DMS 273 (cell line): ENCODE measurements at regions not wholly inside any gene's neighbourhood (a gene's known extent, or its start where the extent isn't known, plus 50 kb on each side); places are given as distances from the start of the nearest gene placed in this dataset.
A peak's percentile ranks its signal among the peaks of the same experiment; 100 is the strongest.

Experiments used
- DNase-seq: peaks from one replicate; lab custom pipeline; 2025; ENCODE audit not compliant: unreplicated experiment; lab: John Stamatoyannopoulos, UW

DNA sequence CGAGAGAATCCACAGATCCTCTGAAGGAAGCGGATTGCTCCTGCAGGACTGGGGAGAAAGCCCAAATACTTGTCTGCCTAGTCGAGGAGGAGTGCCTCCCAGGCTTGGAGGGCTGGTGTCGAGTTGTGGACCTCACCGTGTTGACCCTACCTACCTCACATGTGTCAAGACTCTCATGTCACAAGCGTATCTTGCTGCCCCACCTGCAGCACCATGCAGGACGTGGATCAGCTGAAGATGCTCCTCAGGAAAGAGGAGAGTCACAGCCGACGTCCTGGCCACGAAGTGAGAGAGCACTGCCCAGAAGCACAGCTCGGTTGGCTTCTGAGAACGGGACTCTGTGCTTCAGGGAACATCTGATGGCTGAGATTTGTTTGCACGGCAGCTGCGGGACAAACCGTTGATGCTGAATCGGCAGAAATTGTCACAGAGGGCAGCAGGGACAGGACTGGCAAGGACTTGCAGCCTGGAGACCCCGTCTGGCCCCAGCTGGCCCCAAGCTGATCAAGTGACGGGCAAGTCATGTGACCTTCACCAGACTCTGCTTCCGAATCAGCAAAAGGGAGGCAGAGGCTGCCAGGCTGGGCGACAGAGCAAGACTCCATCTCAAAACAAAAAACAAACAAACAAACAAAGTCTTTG lies 119.1 kb upstream of the ITGA1 start:
- DNase-seq, result no peak

DNA sequence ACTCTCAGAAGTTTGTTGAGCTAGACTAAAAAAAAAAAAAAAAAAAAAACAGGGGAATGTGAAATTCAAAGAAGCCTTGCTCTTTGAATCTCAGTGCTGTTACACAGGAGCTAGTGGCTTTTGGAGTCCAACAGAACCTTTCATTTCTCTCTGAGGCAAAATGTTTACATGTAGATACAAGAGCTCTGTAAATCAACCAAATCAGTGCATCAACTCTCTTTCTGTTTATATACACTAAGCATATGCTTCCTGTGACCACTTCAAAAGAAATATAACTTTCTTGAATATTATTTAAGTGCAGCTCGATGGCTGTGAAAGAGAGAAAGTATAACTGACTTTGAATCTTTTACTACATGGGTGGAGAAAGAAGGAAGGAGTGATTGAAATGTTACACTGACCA lies 115.3 kb upstream of the ITGA1 start:
- no peak for DNase-seq

DNA sequence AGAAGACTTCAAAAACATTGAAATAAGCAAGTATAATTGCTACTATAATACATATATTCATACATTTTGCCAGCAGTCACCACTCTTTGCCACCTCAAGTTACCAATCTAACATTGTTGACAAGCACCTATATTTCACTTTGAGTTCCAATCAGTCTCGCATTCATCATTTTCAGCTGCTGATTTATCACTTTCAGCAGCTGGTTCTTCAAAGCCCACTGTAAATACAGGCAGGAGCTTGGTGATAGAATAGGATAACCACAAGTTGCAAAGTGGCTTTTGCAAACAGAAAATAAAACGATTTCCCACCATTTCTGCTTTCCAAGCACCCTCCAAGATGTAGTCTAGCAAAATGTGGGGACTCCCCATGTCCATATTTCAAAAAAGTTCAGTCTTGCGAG lies 114.2 kb upstream of the ITGA1 start:
- no peak for DNase-seq

- no peak for DNase-seq
Measured at GRCh38 chr5:52674815-52675545, 112.7 kb upstream of the ITGA1 start.

DNA sequence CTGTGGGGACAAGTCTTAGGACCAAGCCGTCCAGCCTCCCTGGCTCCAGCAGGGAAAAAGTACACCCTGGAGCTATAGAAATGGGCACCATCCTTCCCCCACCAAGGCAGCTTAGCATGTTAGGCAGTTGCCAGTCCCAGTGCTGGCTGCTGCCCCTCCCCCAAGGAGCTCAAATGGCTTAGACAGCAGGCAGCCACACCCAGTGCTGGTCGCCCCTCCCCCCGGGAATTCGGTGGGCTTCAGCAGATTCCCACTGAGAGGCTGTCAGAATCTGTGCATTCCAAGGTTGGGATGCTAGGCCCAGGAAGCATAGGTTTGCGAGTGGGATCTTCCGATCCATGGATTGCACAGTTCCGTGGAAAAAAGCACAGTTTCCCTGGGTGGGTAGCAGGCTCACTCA lies 105.2 kb upstream of the ITGA1 start:
- no peak for DNase-seq

DNA sequence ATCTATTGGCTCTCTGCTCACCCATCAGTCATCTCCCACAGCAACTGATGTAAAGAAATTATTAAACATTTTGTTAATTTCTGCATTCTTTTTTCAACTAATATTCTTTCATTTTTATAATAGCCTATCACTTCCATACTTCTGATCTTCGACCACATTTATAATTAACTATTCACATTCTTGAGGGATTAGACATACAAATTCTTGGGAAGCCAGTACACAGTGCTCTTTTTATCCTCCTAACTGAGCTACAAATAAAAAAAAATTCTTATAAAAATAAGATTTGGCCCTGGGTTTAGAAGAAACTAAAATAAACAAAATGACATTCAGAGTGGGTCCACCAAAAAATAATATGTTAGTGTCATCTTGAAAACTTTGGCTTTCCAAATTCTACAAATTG lies 103.7 kb upstream of the ITGA1 start:
- no peak for DNase-seq

GRCh38 chr5:52685566-52685965 lies 102.2 kb upstream of the ITGA1 start:
- no peak for DNase-seq

DNA sequence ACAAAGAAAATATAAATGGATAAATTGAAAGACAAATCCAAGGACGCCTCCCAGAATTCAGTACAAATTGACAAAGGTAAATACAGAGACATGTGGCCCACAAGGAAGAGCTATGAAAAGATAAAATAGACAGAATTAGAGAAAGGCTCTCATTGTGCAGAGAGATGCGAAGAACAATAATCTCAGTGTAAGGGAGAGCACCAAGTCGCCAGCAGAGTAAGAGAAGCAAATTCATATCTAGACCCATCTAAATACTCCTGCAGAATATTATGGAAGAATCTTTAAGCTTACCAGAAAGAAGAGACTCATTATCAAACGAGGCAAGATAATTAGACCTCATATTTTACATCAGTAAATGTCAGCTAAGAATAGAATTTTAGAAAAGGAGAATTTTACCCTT lies 101.7 kb upstream of the ITGA1 start:
- DNase-seq, result no peak

- no peak for DNase-seq
Measured at GRCh38 chr5:52690236-52690768, 97.4 kb upstream of the ITGA1 start.

DNA sequence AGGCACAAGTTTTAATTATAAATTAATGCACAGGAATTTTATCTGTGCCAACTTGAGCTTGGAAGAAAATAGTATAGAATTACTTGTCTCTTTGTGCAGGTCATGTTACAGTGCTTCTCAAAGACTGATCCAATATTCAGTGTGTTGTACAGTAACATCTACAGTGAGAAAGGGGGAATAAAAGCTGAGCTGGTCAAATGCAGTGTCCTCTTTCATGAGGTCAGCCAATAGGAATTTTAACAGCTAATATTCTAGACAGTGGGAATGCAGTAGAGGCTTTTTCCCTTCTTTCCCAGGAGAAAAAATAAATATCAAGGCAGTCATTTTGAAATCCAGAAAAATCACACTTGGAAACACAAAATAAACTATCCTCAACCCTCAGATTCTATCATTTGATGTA lies 95.7 kb upstream of the ITGA1 start:
- DNase-seq, result no peak

- DNase-seq, result no peak
Measured at GRCh38 chr5:52692606-52693005, 95.1 kb upstream of the ITGA1 start.

GRCh38 chr5:52693280-52693679 lies 94.4 kb upstream of the ITGA1 start:
- peak; percentile 8 for DNase-seq

DNA sequence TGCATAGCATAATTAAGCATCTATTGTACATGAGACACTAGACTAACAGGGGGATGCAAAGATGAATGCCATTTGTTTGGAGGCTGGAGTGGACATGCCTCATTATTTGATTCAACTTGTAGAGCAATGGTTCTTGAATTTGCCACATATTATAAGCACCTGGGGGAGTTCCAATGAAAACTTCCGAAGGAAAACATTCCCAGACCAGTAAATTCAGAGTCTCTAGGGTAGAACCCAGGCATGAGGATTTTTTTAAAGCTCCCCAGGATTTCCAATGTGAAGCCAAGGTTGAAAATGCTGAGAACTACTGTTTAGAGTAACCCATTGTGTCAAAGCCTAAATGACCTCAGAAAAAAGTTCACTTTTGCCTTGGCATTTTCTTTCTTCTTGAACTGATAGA lies 93.9 kb upstream of the ITGA1 start:
- DNase-seq, result no peak

DNA sequence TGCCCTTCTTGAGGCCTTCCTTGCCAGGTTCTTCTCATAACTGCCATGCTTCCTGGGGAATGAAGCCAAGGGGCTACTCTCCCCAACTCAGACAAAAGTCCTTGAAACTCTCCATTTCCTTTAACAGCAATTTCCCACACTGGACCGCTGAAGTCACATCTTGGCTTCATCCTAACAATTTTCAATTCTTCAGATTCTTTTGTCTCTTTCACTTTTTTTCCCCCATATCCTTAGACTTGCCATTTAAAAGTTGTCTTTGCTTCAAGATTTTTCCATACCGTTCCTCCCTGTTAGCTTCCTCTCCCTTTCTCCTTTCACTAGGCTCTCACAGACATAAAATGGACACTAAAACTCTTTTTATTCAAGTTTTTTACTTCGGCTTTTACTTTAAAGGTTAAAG lies 93.1 kb upstream of the ITGA1 start:
- DNase-seq, result no peak

DNA sequence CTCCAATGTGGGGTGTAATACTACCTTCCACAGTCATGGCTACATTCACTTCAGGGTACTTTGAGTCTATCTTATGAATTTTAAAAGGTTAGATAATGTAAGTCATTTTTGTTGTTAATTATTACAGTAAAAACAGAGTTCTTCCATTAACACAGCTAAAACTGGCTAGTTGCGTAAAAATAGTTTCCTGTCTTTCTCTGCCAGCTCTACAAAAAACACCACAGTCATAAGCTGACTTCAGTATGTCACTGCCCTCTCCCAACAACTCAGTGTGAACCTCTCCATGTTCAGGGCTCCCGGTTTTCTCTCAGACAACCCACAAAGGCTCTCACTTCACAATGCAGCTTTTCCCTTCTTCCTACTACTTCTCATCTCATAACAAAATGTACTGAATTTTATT lies 84.8 kb upstream of the ITGA1 start:
- DNase-seq, result no peak

DNA sequence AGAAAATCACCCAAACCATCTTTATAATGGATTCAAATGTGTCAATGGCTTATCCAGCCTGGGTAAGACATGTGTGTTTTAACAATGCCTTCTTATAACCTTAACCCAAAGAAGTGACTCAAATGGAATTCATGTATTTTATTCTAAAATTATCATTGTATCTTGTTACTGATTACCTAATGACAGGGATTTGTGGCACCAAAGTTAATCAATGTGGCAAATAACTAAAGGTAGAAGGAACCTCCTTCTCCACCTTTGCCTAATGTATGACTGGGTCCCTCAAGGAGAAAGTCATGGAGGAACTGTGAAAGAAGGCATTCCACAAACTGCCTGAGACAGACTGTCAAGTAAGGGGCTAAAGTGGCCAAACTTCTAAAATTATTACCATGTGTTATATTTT lies 84.4 kb upstream of the ITGA1 start:
- no peak for DNase-seq

DNA sequence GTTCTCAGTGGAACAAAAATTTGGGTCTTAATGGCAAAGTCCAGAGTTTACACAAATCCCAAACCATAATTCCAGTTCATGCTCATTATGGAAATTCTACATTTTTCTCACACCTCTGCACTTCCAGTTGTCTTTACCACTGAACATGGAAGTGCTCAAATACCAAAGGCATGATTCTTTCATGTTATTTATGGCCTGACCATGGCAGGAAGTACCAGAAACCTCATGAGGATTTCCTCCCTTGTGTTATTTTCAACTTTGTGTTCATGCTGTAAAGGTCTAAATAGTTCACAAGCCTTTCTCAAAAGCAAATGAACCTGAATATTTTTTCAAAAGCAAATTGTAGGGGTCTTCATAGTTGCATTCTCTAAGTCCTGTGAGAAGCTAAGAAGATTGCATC lies 82.0 kb upstream of the ITGA1 start:
- DNase-seq, result no peak

DNA sequence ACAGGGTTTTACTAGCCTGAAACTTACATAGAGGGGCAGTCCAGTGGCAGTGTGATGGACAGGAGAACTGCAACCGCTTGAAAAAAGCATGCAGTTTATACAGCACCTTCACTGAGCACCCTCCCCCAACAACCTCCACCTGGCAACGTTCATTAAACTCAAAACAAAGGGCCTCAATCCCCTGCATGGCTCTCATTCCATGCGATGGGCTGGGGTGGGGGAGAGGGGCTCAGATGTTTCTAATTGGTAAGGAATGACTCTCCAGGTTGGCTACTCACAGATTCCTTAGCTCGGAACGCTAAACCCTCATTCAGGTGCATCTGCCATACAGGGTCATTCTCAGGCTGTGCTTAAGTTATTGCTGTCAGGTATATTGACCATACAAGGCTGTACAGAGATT lies 80.9 kb upstream of the ITGA1 start:
- DNase-seq, result no peak

- no peak for DNase-seq
Measured at GRCh38 chr5:52707616-52708015, 80.1 kb upstream of the ITGA1 start.

DNA sequence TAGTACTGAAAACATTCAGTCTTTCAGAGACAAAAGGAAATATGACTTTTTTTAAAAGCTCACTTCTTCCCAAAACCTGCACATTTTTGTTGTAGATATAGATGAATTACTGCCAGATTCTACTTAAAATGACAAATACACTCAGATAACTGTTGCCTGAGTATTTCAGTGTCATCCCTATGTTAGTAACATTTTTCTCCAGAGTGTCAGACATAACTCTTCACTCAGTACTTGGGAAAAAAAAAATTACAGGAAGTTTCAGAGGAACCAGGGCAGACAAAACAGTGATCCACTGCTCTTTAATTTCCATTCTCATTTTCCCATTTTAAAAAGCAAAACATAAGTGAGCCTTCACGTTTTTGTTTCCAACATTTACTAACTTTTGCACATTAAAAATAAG lies 79.3 kb upstream of the ITGA1 start:
- no peak for DNase-seq

DNA sequence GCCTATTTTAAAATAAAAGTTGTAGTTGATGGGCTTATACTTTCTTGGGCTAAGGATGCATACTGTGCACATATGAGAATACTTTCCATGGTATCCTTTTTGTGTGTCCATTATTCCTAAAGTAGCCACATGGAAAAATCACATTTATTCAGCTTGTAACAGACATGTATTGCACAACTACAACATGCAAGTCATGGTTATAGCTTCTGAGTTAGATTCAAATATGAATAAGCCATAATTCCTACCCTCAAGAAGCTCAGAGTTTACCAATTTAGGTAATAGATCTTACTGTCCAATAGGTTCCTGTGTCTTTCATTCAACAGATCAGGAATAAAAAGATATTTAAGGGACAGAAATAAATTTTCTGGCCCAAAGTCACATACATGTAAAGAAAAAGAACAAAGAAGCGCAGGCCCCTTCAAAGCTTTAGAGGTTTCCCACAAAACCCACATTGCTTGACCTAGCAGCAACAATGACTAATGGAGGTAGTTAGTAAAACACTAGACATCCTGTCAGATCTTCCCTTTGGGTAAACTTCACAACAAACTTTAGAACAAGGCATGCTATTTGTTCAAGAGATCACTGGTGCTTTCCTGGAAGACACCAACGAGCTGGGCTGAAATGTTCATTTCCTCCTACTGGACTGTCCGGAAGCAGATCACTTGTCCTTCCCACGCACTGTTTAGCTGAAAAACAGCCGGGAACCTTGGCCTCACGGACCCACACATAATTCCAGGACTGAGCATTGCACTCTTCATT lies 78.4 kb upstream of the ITGA1 start:
- no peak for DNase-seq

DNA sequence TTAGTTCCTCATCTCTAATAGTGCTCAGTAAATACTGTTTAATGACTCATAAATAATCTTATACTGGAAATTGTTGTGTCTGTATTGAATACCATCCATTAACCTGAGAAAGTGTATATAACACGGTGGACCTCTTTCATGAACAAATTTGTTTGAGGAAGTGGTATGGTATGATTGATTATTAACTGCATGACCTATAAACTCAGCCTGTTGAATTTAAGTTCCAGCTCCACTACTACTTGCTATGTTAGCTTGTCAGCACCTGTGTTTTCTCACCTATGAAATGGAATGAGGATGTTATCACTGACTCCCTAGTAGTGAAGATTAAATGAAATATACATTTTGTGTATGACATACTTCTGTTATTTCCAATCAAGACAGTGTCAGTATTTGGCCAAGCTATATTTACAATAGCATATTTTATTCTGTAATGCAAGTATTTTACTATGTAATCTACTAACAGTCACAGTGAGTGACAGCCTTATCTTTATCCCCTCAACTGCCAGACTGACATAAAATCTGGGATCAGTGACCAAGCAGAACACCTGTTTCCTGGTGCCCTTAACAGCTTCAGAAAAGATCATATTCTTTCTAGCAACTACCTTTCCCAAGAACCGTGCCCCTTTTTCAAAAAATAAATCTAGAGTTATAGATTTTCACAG lies 77.3 kb upstream of the ITGA1 start:
- no peak for DNase-seq
